ENCODE measurements at regions not wholly inside any gene's neighbourhood (a gene's known extent, or its start where the extent isn't known, plus 50 kb on each side); places are given as distances from the start of the nearest gene placed in this dataset.

DNA sequence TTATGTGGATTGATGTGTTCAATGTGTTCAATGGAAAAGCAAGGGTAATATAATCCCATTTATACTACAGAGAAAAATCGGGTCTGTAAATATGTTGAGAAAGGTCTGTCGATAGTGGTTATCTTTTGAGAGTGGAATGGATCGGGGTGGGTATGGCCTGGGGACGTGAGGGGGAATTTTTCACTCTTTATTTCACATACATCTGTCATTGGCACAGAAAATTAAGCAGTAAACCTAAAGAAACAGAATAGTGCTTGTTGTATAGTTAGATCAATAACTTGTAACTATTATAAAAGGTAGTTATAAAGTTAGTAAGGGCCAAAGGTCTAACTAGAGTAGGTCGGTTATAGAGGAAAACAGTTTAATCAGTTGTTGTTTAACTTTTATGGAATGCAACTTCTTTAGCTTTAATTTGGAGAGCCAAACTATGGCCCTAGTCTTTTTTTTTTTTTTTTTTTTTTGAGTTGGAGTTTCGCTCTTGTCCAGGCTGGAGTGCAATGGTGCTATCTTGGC is 66.1 kb upstream of the ABL1 start:
- ATAC-seq (ENCODE audit: poor library complexity) (no peak), DNase-seq (no peak)
- intact Hi-C loops (cut with DNase I, micrococcal nuclease): no loop called here
- Histone ChIP-seq H3K4me1 (ENCODE audit: insufficient read depth, low read length) (peaks cover 14% of the 10 kb centered on the region), H3K27ac (ENCODE audit: low read depth in 1 of 2, low read length in 2 of 2) (no peak overlapping the region), H3K9me3 (ENCODE audit: control insufficient read depth in 1 of 2, insufficient read depth in 1 of 2, low read length in 2 of 2) (no peaks in the 10 kb centered on the region), H3K27me3 (ENCODE audit: control insufficient read depth in 1 of 2, insufficient read depth in 2 of 2, low read length in 2 of 2) (no peaks in the 10 kb centered on the region), H3K4me3 (ENCODE audit: low read length) (no peak overlapping the region), H3K36me3 (ENCODE audit: insufficient read depth, low read length) (no peaks in the 10 kb centered on the region)
- CTCF ChIA-PET: interaction anchor here (0.6 kb wide), 1 partner anchor 10 kb away, joined by 3 read pairs; no protein-coding TSS in a partner anchor
- peaks cover 45% of the 10 kb centered on the region for H3K4me1 Mint-ChIP-seq (ENCODE audit: low read depth)
- TF ChIP-seq, protein P1, sequence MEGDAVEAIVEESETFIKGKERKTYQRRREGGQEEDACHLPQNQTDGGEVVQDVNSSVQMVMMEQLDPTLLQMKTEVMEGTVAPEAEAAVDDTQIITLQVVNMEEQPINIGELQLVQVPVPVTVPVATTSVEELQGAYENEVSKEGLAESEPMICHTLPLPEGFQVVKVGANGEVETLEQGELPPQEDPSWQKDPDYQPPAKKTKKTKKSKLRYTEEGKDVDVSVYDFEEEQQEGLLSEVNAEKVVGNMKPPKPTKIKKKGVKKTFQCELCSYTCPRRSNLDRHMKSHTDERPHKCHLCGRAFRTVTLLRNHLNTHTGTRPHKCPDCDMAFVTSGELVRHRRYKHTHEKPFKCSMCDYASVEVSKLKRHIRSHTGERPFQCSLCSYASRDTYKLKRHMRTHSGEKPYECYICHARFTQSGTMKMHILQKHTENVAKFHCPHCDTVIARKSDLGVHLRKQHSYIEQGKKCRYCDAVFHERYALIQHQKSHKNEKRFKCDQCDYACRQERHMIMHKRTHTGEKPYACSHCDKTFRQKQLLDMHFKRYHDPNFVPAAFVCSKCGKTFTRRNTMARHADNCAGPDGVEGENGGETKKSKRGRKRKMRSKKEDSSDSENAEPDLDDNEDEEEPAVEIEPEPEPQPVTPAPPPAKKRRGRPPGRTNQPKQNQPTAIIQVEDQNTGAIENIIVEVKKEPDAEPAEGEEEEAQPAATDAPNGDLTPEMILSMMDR (IDR thresholded peaks at IDR 0.05): no peak
- no peak overlapping the region for H3K4me3 Mint-ChIP-seq
- POLR2A ChIA-PET: no interaction called here
- H3K27ac Mint-ChIP-seq: no peak overlapping the region
- H3K9me3 Mint-ChIP-seq: no peaks in the 10 kb centered on the region
- no peaks in the 10 kb centered on the region for H3K27me3 Mint-ChIP-seq
- no peaks in the 10 kb centered on the region for H3K36me3 Mint-ChIP-seq (ENCODE audit: low read depth)

GRCh38 chr9:130770093-130770492 is 65.0 kb upstream of the ABL1 start:
- H3K4me1 Mint-ChIP-seq (ENCODE audit: low read depth): peaks cover 44% of the 10 kb centered on the region

DNA sequence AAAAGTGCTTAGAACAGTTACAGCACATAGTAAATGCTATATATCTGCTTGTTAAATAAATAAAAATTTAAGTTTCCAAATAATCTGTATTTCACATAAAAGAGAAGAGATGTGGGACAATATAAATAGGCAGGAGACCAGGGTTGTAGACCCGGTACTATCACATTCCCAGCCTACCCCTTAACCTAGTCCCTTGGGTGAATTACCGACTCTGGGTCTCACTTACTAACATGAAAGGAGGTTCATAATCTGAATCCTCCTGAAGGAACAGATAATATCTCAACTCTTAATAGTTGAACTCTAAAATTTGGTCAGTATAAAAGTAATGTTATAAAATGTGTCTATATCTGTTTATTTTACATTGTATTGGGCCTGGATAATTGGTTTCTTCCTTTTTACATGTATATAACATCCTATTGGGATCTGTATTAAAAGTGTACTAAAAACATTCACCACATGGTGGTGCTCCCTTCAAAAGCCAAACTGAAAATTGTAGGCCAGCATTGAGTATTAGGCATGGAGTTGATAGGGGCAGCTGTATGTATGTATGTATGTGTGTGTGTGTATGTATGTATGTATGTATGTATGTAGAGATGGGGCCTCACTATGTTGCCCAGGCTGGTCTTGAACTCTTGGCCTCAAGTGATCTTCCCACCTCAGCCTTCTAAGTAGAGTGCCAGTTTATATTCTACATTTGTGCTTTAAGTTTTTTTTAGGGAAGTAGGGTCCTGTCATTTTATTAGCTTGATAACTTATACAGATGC is 64.2 kb upstream of the ABL1 start:
- intact Hi-C loops (cut with DNase I, micrococcal nuclease): loop anchor here (1.0 to 2.0 kb wide), 2 partner anchors 94 to 170 kb away; no protein-coding TSS in a partner anchor
- Histone ChIP-seq H3K36me3 (ENCODE audit: insufficient read depth, low read length) (no peaks in the 10 kb centered on the region), H3K4me3 (ENCODE audit: low read length) (no peak overlapping the region), H3K27me3 (ENCODE audit: control insufficient read depth in 1 of 2, insufficient read depth in 2 of 2, low read length in 2 of 2) (no peaks in the 10 kb centered on the region), H3K9me3 (ENCODE audit: control insufficient read depth in 1 of 2, insufficient read depth in 1 of 2, low read length in 2 of 2) (no peaks in the 10 kb centered on the region), H3K4me1 (ENCODE audit: insufficient read depth, low read length) (peaks cover 8% of the 10 kb centered on the region), H3K27ac (ENCODE audit: low read depth in 1 of 2, low read length in 2 of 2) (no peak overlapping the region)
- Mint-ChIP-seq H3K4me3 (no peak overlapping the region), H3K36me3 (ENCODE audit: low read depth) (no peaks in the 10 kb centered on the region), H3K27me3 (no peaks in the 10 kb centered on the region), H3K27ac (no peak overlapping the region), H3K9me3 (no peaks in the 10 kb centered on the region), H3K4me1 (ENCODE audit: low read depth) (peaks cover 43% of the 10 kb centered on the region)
- TF ChIP-seq, protein P1 (IDR thresholded peaks at IDR 0.05): peak; percentile 62
- ATAC-seq (ENCODE audit: poor library complexity): peak; percentile 64
- ChIA-PET CTCF (interaction anchor here (0.8 kb wide), 1 partner anchor 92 kb away, joined by 3 read pairs; no protein-coding TSS in a partner anchor), POLR2A (no interaction called here)
- peak in 3 of 14 experiments; percentile 27 to 54 (median 50) for DNase-seq

More at GRCh38 chr9:130770093-130770492, 65.0 kb upstream of the ABL1 start:
- POLR2A ChIA-PET: no interaction called here
- no peak for ATAC-seq (ENCODE audit: poor library complexity)
- TF ChIP-seq, protein P1 (IDR thresholded peaks at IDR 0.05): no peak
- Histone ChIP-seq H3K36me3 (ENCODE audit: insufficient read depth, low read length) (no peaks in the 10 kb centered on the region), H3K4me1 (ENCODE audit: insufficient read depth, low read length) (peaks cover 10% of the 10 kb centered on the region), H3K9me3 (ENCODE audit: control insufficient read depth in 1 of 2, insufficient read depth in 1 of 2, low read length in 2 of 2) (no peaks in the 10 kb centered on the region), H3K4me3 (ENCODE audit: low read length) (no peak overlapping the region), H3K27me3 (ENCODE audit: control insufficient read depth in 1 of 2, insufficient read depth in 2 of 2, low read length in 2 of 2) (no peaks in the 10 kb centered on the region), H3K27ac (ENCODE audit: low read depth in 1 of 2, low read length in 2 of 2) (no peak overlapping the region)
- no peak for DNase-seq
- H3K9me3 Mint-ChIP-seq: no peaks in the 10 kb centered on the region
- no peaks in the 10 kb centered on the region for H3K36me3 Mint-ChIP-seq (ENCODE audit: low read depth)
- no peaks in the 10 kb centered on the region for H3K27me3 Mint-ChIP-seq
- CTCF ChIA-PET: no interaction called here
- H3K4me3 Mint-ChIP-seq: no peak overlapping the region
- no peak overlapping the region for H3K27ac Mint-ChIP-seq
- intact Hi-C loops (cut with DNase I, micrococcal nuclease): loop anchor here in 1 of 2 experiments (2.0 kb wide), 1 partner anchor 95 kb away; no protein-coding TSS in a partner anchor
